ENCODE measurements at regions not wholly inside any gene's neighbourhood (a gene's known extent, or its start where the extent isn't known, plus 50 kb on each side); places are given as distances from the start of the nearest gene placed in this dataset.

- Histone ChIP-seq H3K79me2 (ENCODE audit: insufficient read depth) (no peaks in the 10 kb centered on the region), H3K27ac (ENCODE audit: low read depth in 2 of 2, low read length in 1 of 2) (no peak overlapping the region), H2AFZ (ENCODE audit: low read depth) (no peak overlapping the region), H3K9ac (no peak overlapping the region), H4K20me1 (ENCODE audit: insufficient read depth) (no peaks in the 10 kb centered on the region), H3K27me3 (ENCODE audit: insufficient read depth) (no peaks in the 10 kb centered on the region), H3K9me3 (no peaks in the 10 kb centered on the region), H3K36me3 (replicated peaks in 1 of 2; ENCODE audit: control insufficient read depth in 1 of 2, insufficient read depth in 2 of 2, low read length in 1 of 2) (no peaks in the 10 kb centered on the region), H3F3A (replicated peaks; ENCODE audit: insufficient read depth) (no peaks in the 10 kb centered on the region), H3K4me1 (ENCODE audit: control insufficient read depth in 1 of 2, insufficient read depth in 2 of 2, low read depth in 1 of 2, low read length in 1 of 2) (no peaks in the 10 kb centered on the region), H3K9me2 (no peaks in the 10 kb centered on the region), H3K4me3 (ENCODE audit: low read depth in 2 of 2, low read length in 1 of 2) (no peak overlapping the region), H3K4me2 (no peak overlapping the region)
- no peak for DNase-seq
- TF ChIP-seq USF1 (IDR thresholded peaks at IDR 0.05; ENCODE audit: borderline replicate concordance, low read depth) (no peak), NFIC (IDR thresholded peaks at IDR 0.05; ENCODE audit: borderline replicate concordance) (no peak), SIN3A (IDR thresholded peaks at IDR 0.05; ENCODE audit: borderline replicate concordance, low read depth, low read length) (no peak)
- CTCF ChIA-PET = no interaction called here
- 3% methylated on average over 1 of the region's 1 CpG for WGBS (ENCODE audit: low lambda C conversion rate)
- POLR2A ChIA-PET = no interaction called here
Measured at GRCh38 chr2:153214337-153214736, 264.2 kb downstream of the RPRM start.

- Histone ChIP-seq H3K4me3 (ENCODE audit: low read depth in 2 of 2, low read length in 1 of 2) (no peak overlapping the region), H3K79me2 (ENCODE audit: insufficient read depth) (no peaks in the 10 kb centered on the region), H3K27ac (ENCODE audit: low read depth in 2 of 2, low read length in 1 of 2) (no peak overlapping the region), H3K4me2 (no peak overlapping the region), H4K20me1 (ENCODE audit: insufficient read depth) (no peaks in the 10 kb centered on the region), H3K4me1 (ENCODE audit: control insufficient read depth in 1 of 2, insufficient read depth in 2 of 2, low read depth in 1 of 2, low read length in 1 of 2) (no peaks in the 10 kb centered on the region), H3K36me3 (replicated peaks in 1 of 2; ENCODE audit: control insufficient read depth in 1 of 2, insufficient read depth in 2 of 2, low read length in 1 of 2) (no peaks in the 10 kb centered on the region), H3K9me2 (no peaks in the 10 kb centered on the region), H3K9ac (no peak overlapping the region), H3F3A (replicated peaks; ENCODE audit: insufficient read depth) (no peaks in the 10 kb centered on the region), H3K9me3 (no peaks in the 10 kb centered on the region), H3K27me3 (ENCODE audit: insufficient read depth) (no peaks in the 10 kb centered on the region), H2AFZ (ENCODE audit: low read depth) (no peak overlapping the region)
- TF ChIP-seq RCOR1 (IDR thresholded peaks at IDR 0.05; ENCODE audit: low read length) (no peak), GATA2 (CRISPR knock-in tag; IDR thresholded peaks at IDR 0.05) (no peak), EZH2phosphoT487 (IDR thresholded peaks at IDR 0.05; ENCODE audit: borderline replicate concordance, low read depth) (no peak), ELF1 (IDR thresholded peaks at IDR 0.05) (no peak), IRF3 (IDR thresholded peaks at IDR 0.05; ENCODE audit: low read depth, low read length) (no peak)
- ChIA-PET CTCF (interaction anchor here (1.3 kb wide), 1 partner anchor 80 kb away, joined by 3 read pairs; no protein-coding TSS in a partner anchor), POLR2A (no interaction called here)
- no peak for DNase-seq
- WGBS (ENCODE audit: low lambda C conversion rate) = 8% methylated on average over 1 of the region's 1 CpG
Measured at GRCh38 chr2:153213022-153213421, 265.5 kb downstream of the RPRM start.
